Endodermal cell (in vitro differentiated cells): ENCODE measurements at regions not wholly inside any gene's neighbourhood (a gene's known extent, or its start where the extent isn't known, plus 50 kb on each side); places are given as distances from the start of the nearest gene placed in this dataset.

Experiments used
- DNase-seq: peaks from one replicate; pipeline ENCODE4 v3.0.0-alpha.2; 2017
- H3K27ac ChIP-seq: 2 replicates; pipeline ENCODE4 v1.5.1; 2013; ENCODE audit warnings: mild to moderate bottlenecking, low read depth, low read length, moderate library complexity
- H3K27me3 ChIP-seq: 2 replicates; pipeline ENCODE4 v1.6.1; 2013; ENCODE audit warnings: mild to moderate bottlenecking, low read length, moderate library complexity; ENCODE audit not compliant: insufficient read depth, control insufficient read depth, poor library complexity, severe bottlenecking
- H3K36me3 ChIP-seq: 2 replicates; pipeline ENCODE4 v1.7.0; 2013; ENCODE audit warnings: mild to moderate bottlenecking, low read length, moderate library complexity; ENCODE audit not compliant: control insufficient read depth, insufficient read depth
- H3K4me1 ChIP-seq: one replicate; pipeline ENCODE4 v1.7.0; 2013; ENCODE audit warnings: low read length; ENCODE audit not compliant: control insufficient read depth, insufficient read depth
- H3K4me3 ChIP-seq: 2 replicates; pipeline ENCODE4 v1.5.1; 2013; ENCODE audit warnings: mild to moderate bottlenecking, low read length, moderate library complexity
- H3K9ac ChIP-seq: 2 replicates; pipeline ENCODE4 v1.6.1; 2013; ENCODE audit warnings: mild to moderate bottlenecking, low read length, moderate library complexity; ENCODE audit not compliant: poor library complexity, severe bottlenecking; ENCODE audit errors: extremely low read depth
- H3K9me3 ChIP-seq: 2 replicates; pipeline ENCODE4 v1.6.1; 2013; ENCODE audit warnings: mild to moderate bottlenecking, low read length, moderate library complexity; ENCODE audit not compliant: control insufficient read depth
- H3K27ac Mint-ChIP-seq: 2 replicates; pipeline ENCODE4 v1.8.0; 2020; ENCODE audit warnings: mixed read lengths
- H3K27me3 Mint-ChIP-seq: 2 replicates; pipeline ENCODE4 v1.8.0; 2021; ENCODE audit warnings: mild to moderate bottlenecking, mixed read lengths; ENCODE audit not compliant: insufficient read depth
- H3K36me3 Mint-ChIP-seq: 2 replicates; pipeline ENCODE4 v1.8.0; 2020; ENCODE audit warnings: low read depth, mixed read lengths
- H3K4me1 Mint-ChIP-seq: 2 replicates; pipeline ENCODE4 v1.8.0; 2020; ENCODE audit warnings: mixed read lengths
- H3K4me3 Mint-ChIP-seq: 2 replicates; pipeline ENCODE4 v1.8.0; 2020; ENCODE audit warnings: mild to moderate bottlenecking, moderate library complexity, mixed read lengths
- H3K9me3 Mint-ChIP-seq: 2 replicates; pipeline ENCODE4 v1.8.0; 2020; ENCODE audit warnings: mild to moderate bottlenecking, mixed read lengths
- WGBS, 2 experiments: methylation state at CpG; one replicate each; pipeline versions ENCODE4 v1.1.5 to v1.1.7; 2013; ENCODE audit warnings: missing lambda C conversion rate in 2 of 2, mixed read lengths in 1 of 2; ENCODE audit not compliant: insufficient coverage in 1 of 2, insufficient read length in 1 of 2; 5-methylcytosine and 5-hydroxymethylcytosine counted together
- TF ChIP-seq, protein P1 (sequence below): fragments of 200-600 bp; sonication (generic); conservative IDR thresholded peaks from 2 replicates; pipeline ENCODE4 v1.5.0; 2021; ENCODE audit warnings: antibody characterized with exemption, mild to moderate bottlenecking

- Histone ChIP-seq H3K9ac (no peak overlapping the region), H3K27ac (no peak overlapping the region), H3K27me3 (no peaks in the 10 kb centered on the region), H3K4me1 (no peaks in the 10 kb centered on the region), H3K9me3 (no peaks in the 10 kb centered on the region), H3K4me3 (no peak overlapping the region), H3K36me3 (no peaks in the 10 kb centered on the region)
- H3K9me3 Mint-ChIP-seq = peaks cover 5% of the 10 kb centered on the region
- WGBS, 2 experiments = 88% methylated on average over 3 of the region's 3 CpGs; no CpG with 5 or more reads in 1 of the 2 experiments
- DNase-seq = no peak
- no peak overlapping the region for H3K27ac Mint-ChIP-seq
- no peaks in the 10 kb centered on the region for H3K4me1 Mint-ChIP-seq
- TF ChIP-seq, protein P1, sequence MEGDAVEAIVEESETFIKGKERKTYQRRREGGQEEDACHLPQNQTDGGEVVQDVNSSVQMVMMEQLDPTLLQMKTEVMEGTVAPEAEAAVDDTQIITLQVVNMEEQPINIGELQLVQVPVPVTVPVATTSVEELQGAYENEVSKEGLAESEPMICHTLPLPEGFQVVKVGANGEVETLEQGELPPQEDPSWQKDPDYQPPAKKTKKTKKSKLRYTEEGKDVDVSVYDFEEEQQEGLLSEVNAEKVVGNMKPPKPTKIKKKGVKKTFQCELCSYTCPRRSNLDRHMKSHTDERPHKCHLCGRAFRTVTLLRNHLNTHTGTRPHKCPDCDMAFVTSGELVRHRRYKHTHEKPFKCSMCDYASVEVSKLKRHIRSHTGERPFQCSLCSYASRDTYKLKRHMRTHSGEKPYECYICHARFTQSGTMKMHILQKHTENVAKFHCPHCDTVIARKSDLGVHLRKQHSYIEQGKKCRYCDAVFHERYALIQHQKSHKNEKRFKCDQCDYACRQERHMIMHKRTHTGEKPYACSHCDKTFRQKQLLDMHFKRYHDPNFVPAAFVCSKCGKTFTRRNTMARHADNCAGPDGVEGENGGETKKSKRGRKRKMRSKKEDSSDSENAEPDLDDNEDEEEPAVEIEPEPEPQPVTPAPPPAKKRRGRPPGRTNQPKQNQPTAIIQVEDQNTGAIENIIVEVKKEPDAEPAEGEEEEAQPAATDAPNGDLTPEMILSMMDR = no peak
- no peaks in the 10 kb centered on the region for H3K27me3 Mint-ChIP-seq
- no peaks in the 10 kb centered on the region for H3K36me3 Mint-ChIP-seq
- no peak overlapping the region for H3K4me3 Mint-ChIP-seq
Measured at GRCh38 chr7:113731571-113731970, 187.2 kb downstream of the PPP1R3A start.

- Mint-ChIP-seq H3K36me3 (no peaks in the 10 kb centered on the region), H3K4me3 (no peak overlapping the region), H3K27me3 (no peaks in the 10 kb centered on the region), H3K27ac (no peak overlapping the region), H3K9me3 (no peaks in the 10 kb centered on the region), H3K4me1 (no peaks in the 10 kb centered on the region)
- no peak overlapping the region for H3K27ac ChIP-seq
- no peaks in the 10 kb centered on the region for H3K9me3 ChIP-seq
- H3K36me3 ChIP-seq = no peaks in the 10 kb centered on the region
- no peak overlapping the region for H3K4me3 ChIP-seq
- no peak overlapping the region for H3K9ac ChIP-seq
- TF ChIP-seq, protein P1 = no peak
- WGBS, 2 experiments = 80 to 95% methylated on average over 1 of the region's 1 CpG
- no peaks in the 10 kb centered on the region for H3K27me3 ChIP-seq
- H3K4me1 ChIP-seq = no peaks in the 10 kb centered on the region
- DNase-seq = no peak
Measured at GRCh38 chr7:113730309-113730955, 188.4 kb downstream of the PPP1R3A start.

GRCh38 chr7:113727486-113727885 is 191.3 kb downstream of the PPP1R3A start:
- no peaks in the 10 kb centered on the region for H3K36me3 ChIP-seq
- Mint-ChIP-seq H3K27ac (no peak overlapping the region), H3K27me3 (no peaks in the 10 kb centered on the region), H3K36me3 (no peaks in the 10 kb centered on the region), H3K4me3 (no peak overlapping the region), H3K4me1 (no peaks in the 10 kb centered on the region), H3K9me3 (no peaks in the 10 kb centered on the region)
- no peak for DNase-seq
- no peak overlapping the region for H3K27ac ChIP-seq
- H3K27me3 ChIP-seq = peaks cover 6% of the 10 kb centered on the region
- H3K9me3 ChIP-seq = no peaks in the 10 kb centered on the region
- TF ChIP-seq, protein P1 = no peak
- H3K4me3 ChIP-seq = no peak overlapping the region
- no peaks in the 10 kb centered on the region for H3K4me1 ChIP-seq
- H3K9ac ChIP-seq = no peak overlapping the region
- 92% methylated on average over 3 of the region's 3 CpGs for WGBS, 2 experiments
